DMS79 (cell line): ENCODE measurements at regions not wholly inside any gene's neighbourhood (a gene's known extent, or its start where the extent isn't known, plus 50 kb on each side); places are given as distances from the start of the nearest gene placed in this dataset.

ENCODE experiments used
- DNase-seq: peaks from one replicate; lab custom pipeline; 2025; lab: John Stamatoyannopoulos, UW

- DNase-seq: no peak
Measured at GRCh38 chr15:61681676-61682075, 378.6 kb downstream of the VPS13C start.

- DNase-seq: no peak
Measured at GRCh38 chr15:61681038-61681418, 379.2 kb downstream of the VPS13C start.

GRCh38 chr15:61680260-61681037, 379.8 kb downstream of the VPS13C start:
- no peak for DNase-seq

GRCh38 chr15:61671736-61672135, 388.5 kb downstream of the VPS13C start:
- DNase-seq: no peak

- DNase-seq: no peak
Measured at GRCh38 chr15:61668444-61668843, 391.8 kb downstream of the VPS13C start.

GRCh38 chr15:61661791-61662190, 398.5 kb downstream of the VPS13C start:
- no peak for DNase-seq

GRCh38 chr15:61660579-61660978, 399.7 kb downstream of the VPS13C start:
- DNase-seq: no peak

- DNase-seq: no peak
Measured at GRCh38 chr15:61659566-61660190, 400.6 kb downstream of the VPS13C start.

GRCh38 chr15:61657461-61657860, 402.8 kb downstream of the VPS13C start:
- peak; percentile 10 for DNase-seq

GRCh38 chr15:61656391-61656790, 403.9 kb downstream of the VPS13C start:
- no peak for DNase-seq

- DNase-seq: no peak
Measured at GRCh38 chr15:61655881-61656280, 404.4 kb downstream of the VPS13C start.

- no peak for DNase-seq
Measured at GRCh38 chr15:61654918-61655317, 405.3 kb downstream of the VPS13C start.

- no peak for DNase-seq
Measured at GRCh38 chr15:61654002-61654740, 406.1 kb downstream of the VPS13C start.

GRCh38 chr15:61653110-61653509, 407.1 kb downstream of the VPS13C start:
- DNase-seq: no peak

- no peak for DNase-seq
Measured at GRCh38 chr15:61651267-61651666, 409.0 kb downstream of the VPS13C start.

- no peak for DNase-seq
Measured at GRCh38 chr15:61649046-61649445, 411.2 kb downstream of the VPS13C start.

GRCh38 chr15:61644550-61644949, 415.4 kb upstream of the RORA start:
- DNase-seq: no peak

GRCh38 chr15:61641645-61642044, 412.5 kb upstream of the RORA start:
- DNase-seq: no peak

GRCh38 chr15:61640756-61641155, 411.7 kb upstream of the RORA start:
- no peak for DNase-seq

- DNase-seq: peak; percentile 75
Measured at GRCh38 chr15:61639491-61639890, 410.4 kb upstream of the RORA start.

- peak; percentile 48 for DNase-seq
Measured at GRCh38 chr15:61634837-61635236, 405.7 kb upstream of the RORA start.

- DNase-seq: no peak
Measured at GRCh38 chr15:61633951-61634350, 404.8 kb upstream of the RORA start.

- no peak for DNase-seq
Measured at GRCh38 chr15:61629269-61629668, 400.2 kb upstream of the RORA start.
